ENCODE measurements at regions not wholly inside any gene's neighbourhood (a gene's known extent, or its start where the extent isn't known, plus 50 kb on each side); places are given as distances from the start of the nearest gene placed in this dataset.

GRCh38 chr20:7038029-7038428 is 270.5 kb downstream of the BMP2 start (continued):
- TF ChIP-seq ZNF580 (CRISPR knock-in tag; IDR thresholded peaks at IDR 0.05; ENCODE audit: borderline replicate concordance, low read depth) = no peak
- TF ChIP-seq ZMAT3 (CRISPR knock-in tag; conservative IDR thresholded peaks at IDR 0.05) = no peak
- TF ChIP-seq ZNF883 (CRISPR knock-in tag; IDR thresholded peaks at IDR 0.05; ENCODE audit: not compliant biosample characterization) = no peak
- no peak for TF ChIP-seq ZNF558 (CRISPR knock-in tag; IDR thresholded peaks at IDR 0.05; ENCODE audit: borderline replicate concordance)
- TF ChIP-seq, protein P1, sequence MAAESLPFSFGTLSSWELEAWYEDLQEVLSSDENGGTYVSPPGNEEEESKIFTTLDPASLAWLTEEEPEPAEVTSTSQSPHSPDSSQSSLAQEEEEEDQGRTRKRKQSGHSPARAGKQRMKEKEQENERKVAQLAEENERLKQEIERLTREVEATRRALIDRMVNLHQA (CRISPR knock-in tag; IDR thresholded peaks at IDR 0.05) = no peak
- TF ChIP-seq TAF15 (IDR thresholded peaks at IDR 0.05; ENCODE audit: low read depth, low read length, poor library complexity, severe bottlenecking) = no peak
- no peak for TF ChIP-seq HOXA9 (CRISPR knock-in tag; IDR thresholded peaks at IDR 0.05; ENCODE audit: borderline replicate concordance)
- TF ChIP-seq, protein P2, sequence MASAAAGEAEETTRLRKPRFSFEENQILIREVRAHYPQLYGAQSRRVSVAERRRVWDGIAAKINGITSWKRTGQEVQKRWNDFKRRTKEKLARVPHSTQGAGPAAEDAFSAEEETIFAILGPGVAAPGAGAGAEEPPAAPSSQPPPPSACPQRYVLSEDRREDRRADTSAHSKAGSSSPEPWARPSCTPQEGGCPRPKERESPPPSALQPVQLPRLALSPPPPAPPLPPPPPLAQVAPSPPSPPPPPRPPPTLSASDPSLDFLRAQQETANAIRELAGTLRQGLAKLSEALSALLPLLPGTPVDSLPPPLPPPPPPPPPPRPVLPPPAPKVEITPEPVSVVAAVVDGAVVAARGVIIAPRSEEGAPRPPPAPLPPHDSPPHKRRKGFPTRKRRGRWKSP (CRISPR knock-in tag; IDR thresholded peaks at IDR 0.05) = no peak

GRCh38 chr20:7057611-7058010 is 290.1 kb downstream of the BMP2 start:
- Histone ChIP-seq H3K27me3 (ENCODE audit: control insufficient read depth in 1 of 2, insufficient read depth in 2 of 2, low read length in 2 of 2) (no peaks in the 10 kb centered on the region), H3K9me3 (ENCODE audit: low read length) (peaks cover 18% of the 10 kb centered on the region), H2AFZ (ENCODE audit: low read length) (no peak overlapping the region), H4K20me1 (ENCODE audit: insufficient read depth, low read length) (no peaks in the 10 kb centered on the region), H3K9ac (ENCODE audit: insufficient read depth, low read depth, low read length) (no peak overlapping the region), H3K79me2 (ENCODE audit: insufficient read depth, low read length) (no peaks in the 10 kb centered on the region), H3K36me3 (replicated peaks in 1 of 2; ENCODE audit: control insufficient read depth in 1 of 2, insufficient read depth in 2 of 2, low read length in 2 of 2) (no peaks in the 10 kb centered on the region), H3K4me1 (ENCODE audit: insufficient read depth, low read length) (no peaks in the 10 kb centered on the region), H3K4me3 (replicated peaks in 1 of 3; ENCODE audit: insufficient read depth in 1 of 3, low read depth in 2 of 3, low read length in 3 of 3) (no peak overlapping the region), H3K27ac (ENCODE audit: extremely low read length, insufficient read depth, low read length) (no peak overlapping the region), H3K4me2 (ENCODE audit: low read depth, low read length) (no peak overlapping the region)
- no TSS peak for BruUV-seq (replicated peaks)
- DNase-seq (ENCODE audit: low spot score) (no peak), ATAC-seq (no peak), FAIRE-seq (no peak)
- in situ Hi-C loops (cut with HindIII; ENCODE audit: extremely low pct_ligation_motif_present, low pct_unique_long_range_greater_than_20kb) (no loop called here), intact Hi-C loops (cut with micrococcal nuclease; ENCODE audit: unreplicated experiment) (no loop called here)
- 2% methylated on average over 3 of the region's 3 CpGs for WGBS (ENCODE audit: low lambda C conversion rate)
- ChIA-PET POLR2A (no interaction called here), CTCF (ENCODE audit: low intra/inter-chr PET ratio, low total read pairs) (no interaction called here)
- TF ChIP-seq SRSF9 (IDR thresholded peaks at IDR 0.05; ENCODE audit: borderline replicate concordance, insufficient read depth, low read depth, low read length, poor library complexity, severe bottlenecking) (no peak), ARID5B (CRISPR knock-in tag; IDR thresholded peaks at IDR 0.05) (no peak), KLF6 (CRISPR knock-in tag; IDR thresholded peaks at IDR 0.05) (no peak), ZSCAN21 (CRISPR knock-in tag; IDR thresholded peaks at IDR 0.05; ENCODE audit: borderline replicate concordance) (no peak), ZFYVE20 (CRISPR knock-in tag; IDR thresholded peaks at IDR 0.05; ENCODE audit: borderline replicate concordance, low read depth) (no peak), PBX3 (CRISPR knock-in tag; IDR thresholded peaks at IDR 0.05; ENCODE audit: borderline replicate concordance) (no peak), AKAP8 (CRISPR knock-in tag; IDR thresholded peaks at IDR 0.05) (no peak)
